ENCODE measurements at regions not wholly inside any gene's neighbourhood (a gene's known extent, or its start where the extent isn't known, plus 50 kb on each side); places are given as distances from the start of the nearest gene placed in this dataset.

GRCh38 chr5:145161391-145161790 lies 673.8 kb downstream of the PRELID2 start:
- no peak overlapping the region for H3K27ac ChIP-seq (ENCODE audit: insufficient read depth, low read length)
- H3K4me1 ChIP-seq (ENCODE audit: control insufficient read depth, insufficient read depth, low read length), result peaks cover 4% of the 10 kb centered on the region; the same call in 1 of the 2 replicates
- H2BK15ac ChIP-seq (ENCODE audit: low read depth, low read length), result no peak overlapping the region
- H3K9me3 ChIP-seq (ENCODE audit: control insufficient read depth, insufficient read depth, low read length), result no peaks in the 10 kb centered on the region
- H3K9ac ChIP-seq (ENCODE audit: low read depth, low read length), result no peak overlapping the region
- dilution Hi-C loops (cut with HindIII; ENCODE audit: low sequenced_read_pairs, unreplicated experiment), result no loop called here
- H2AK9ac ChIP-seq (replicated peaks; ENCODE audit: low read depth, low read length, poor library complexity), result no peak overlapping the region
- TF ChIP-seq MXI1 (IDR thresholded peaks at IDR 0.05; ENCODE audit: borderline replicate concordance, low read depth, low read length) (no peak), SMC3 (IDR thresholded peaks at IDR 0.05; ENCODE audit: low read depth, low read length) (no peak), CEBPB (IDR thresholded peaks at IDR 0.05; ENCODE audit: low read depth, low read length) (no peak), CTCF (conservative IDR thresholded peaks at IDR 0.05; ENCODE audit: low read depth, low read length) (no peak), CHD1 (IDR thresholded peaks at IDR 0.05; ENCODE audit: low read depth, low read length) (no peak), USF2 (IDR thresholded peaks at IDR 0.05; ENCODE audit: low read depth, low read length) (no peak), FOS (IDR thresholded peaks at IDR 0.05; ENCODE audit: low read depth, low read length) (no peak), NFE2L2 (IDR thresholded peaks at IDR 0.05; ENCODE audit: low read depth, low read length) (no peak), RCOR1 (IDR thresholded peaks at IDR 0.05; ENCODE audit: insufficient replicate concordance, low read length) (no peak), POLR2A (IDR thresholded peaks at IDR 0.05; ENCODE audit: low read depth, low read length) (no peak), ELK1 (IDR thresholded peaks at IDR 0.05; ENCODE audit: borderline replicate concordance, low read depth, low read length) (no peak), MAFK (IDR thresholded peaks at IDR 0.05; ENCODE audit: low read depth, low read length) (no peak), RFX5 (IDR thresholded peaks at IDR 0.05; ENCODE audit: low read depth, low read length) (no peak), MAZ (IDR thresholded peaks at IDR 0.05; ENCODE audit: borderline replicate concordance, low read depth, low read length) (no peak), RAD21 (IDR thresholded peaks at IDR 0.05; ENCODE audit: low read length) (no peak)
- H4K91ac ChIP-seq (ENCODE audit: insufficient read depth, low read depth, low read length), result no peak overlapping the region
- H2BK20ac ChIP-seq (ENCODE audit: low read depth, low read length), result no peak overlapping the region
- H2BK120ac ChIP-seq (ENCODE audit: low read depth, low read length), result no peak overlapping the region
- H4K20me1 ChIP-seq (ENCODE audit: insufficient read depth, low read length), result no peaks in the 10 kb centered on the region
- no peak overlapping the region for H4K5ac ChIP-seq (ENCODE audit: low read depth, low read length)
- ChIA-PET POLR2A (ENCODE audit: unreplicated experiment) (no interaction called here), CTCF (interaction anchor here (0.7 kb wide), 1 partner anchor 628 kb away, joined by 3 read pairs; no protein-coding TSS in a partner anchor)
- no peak overlapping the region for H3K23ac ChIP-seq (ENCODE audit: low read depth, low read length)
- H2AK5ac ChIP-seq (ENCODE audit: low read depth, low read length), result no peak overlapping the region
- no peaks in the 10 kb centered on the region for H3K79me1 ChIP-seq (ENCODE audit: low read depth in 1 of 2, low read length in 2 of 2)
- H3K18ac ChIP-seq (ENCODE audit: low read depth, low read length), result no peak overlapping the region
- intact Hi-C loops (cut with micrococcal nuclease), result no loop called here
- H3K56ac ChIP-seq (ENCODE audit: extremely low read depth, insufficient read depth, low read length), result no peak overlapping the region
- H3K9me1 ChIP-seq (ENCODE audit: insufficient read depth, low read length), result no peaks in the 10 kb centered on the region
- no CpG with 5 or more reads among the region's 3 CpGs for WGBS, 2 experiments (ENCODE audit: extremely low coverage in 2 of 2, insufficient read length in 1 of 2)
- H3K27me3 ChIP-seq (ENCODE audit: control insufficient read depth, insufficient read depth, low read length), result no peaks in the 10 kb centered on the region
- H2AFZ ChIP-seq (replicated peaks; ENCODE audit: low read length, poor library complexity), result no peak overlapping the region
- DNase-seq (no peak), ATAC-seq (ENCODE audit: low read depth) (no peak)
- no peaks in the 10 kb centered on the region for H3K36me3 ChIP-seq (ENCODE audit: control insufficient read depth, insufficient read depth, low read length)
- H3K4me3 ChIP-seq (ENCODE audit: insufficient read depth, low read depth, low read length), result no peak overlapping the region
- no peak overlapping the region for H3K4ac ChIP-seq (ENCODE audit: low read depth, low read length)
- in situ Hi-C loops (cut with MboI; ENCODE audit: low sequenced_read_pairs), result no loop called here
- H2BK5ac ChIP-seq (ENCODE audit: low read depth, low read length, poor library complexity, severe bottlenecking), result no peak overlapping the region
- no TSS peak for BruUV-seq (replicated peaks)
- H3K14ac ChIP-seq (replicated peaks; ENCODE audit: low read depth, low read length), result no peak overlapping the region
- no peak overlapping the region for H4K8ac ChIP-seq (ENCODE audit: low read depth in 2 of 2, low read length in 2 of 2)
- no peak overlapping the region for H3K4me2 ChIP-seq (ENCODE audit: low read depth, low read length)

All from IMR-90 (cell line).